Astrocyte (in vitro differentiated cells and primary cell): ENCODE measurements at regions not wholly inside any gene's neighbourhood (a gene's known extent, or its start where the extent isn't known, plus 50 kb on each side); places are given as distances from the start of the nearest gene placed in this dataset.

Experiments
- EZH2 ChIP-seq: IDR thresholded peaks from 2 replicates; pipeline ENCODE4 v1.6.1; 2012; ENCODE audit warnings: mild to moderate bottlenecking, low read length, inconsistent platforms; ENCODE audit not compliant: insufficient read depth
- TF ChIP-seq, protein P1 (sequence below): IDR thresholded peaks from 2 replicates; pipeline ENCODE4 v1.5.1; 2011; ENCODE audit warnings: low read depth, mild to moderate bottlenecking, inconsistent platforms, low read length, moderate library complexity; ENCODE audit not compliant: insufficient read depth

- TF ChIP-seq, protein P1, sequence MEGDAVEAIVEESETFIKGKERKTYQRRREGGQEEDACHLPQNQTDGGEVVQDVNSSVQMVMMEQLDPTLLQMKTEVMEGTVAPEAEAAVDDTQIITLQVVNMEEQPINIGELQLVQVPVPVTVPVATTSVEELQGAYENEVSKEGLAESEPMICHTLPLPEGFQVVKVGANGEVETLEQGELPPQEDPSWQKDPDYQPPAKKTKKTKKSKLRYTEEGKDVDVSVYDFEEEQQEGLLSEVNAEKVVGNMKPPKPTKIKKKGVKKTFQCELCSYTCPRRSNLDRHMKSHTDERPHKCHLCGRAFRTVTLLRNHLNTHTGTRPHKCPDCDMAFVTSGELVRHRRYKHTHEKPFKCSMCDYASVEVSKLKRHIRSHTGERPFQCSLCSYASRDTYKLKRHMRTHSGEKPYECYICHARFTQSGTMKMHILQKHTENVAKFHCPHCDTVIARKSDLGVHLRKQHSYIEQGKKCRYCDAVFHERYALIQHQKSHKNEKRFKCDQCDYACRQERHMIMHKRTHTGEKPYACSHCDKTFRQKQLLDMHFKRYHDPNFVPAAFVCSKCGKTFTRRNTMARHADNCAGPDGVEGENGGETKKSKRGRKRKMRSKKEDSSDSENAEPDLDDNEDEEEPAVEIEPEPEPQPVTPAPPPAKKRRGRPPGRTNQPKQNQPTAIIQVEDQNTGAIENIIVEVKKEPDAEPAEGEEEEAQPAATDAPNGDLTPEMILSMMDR: no peak
- TF ChIP-seq EZH2: no peak
Measured at GRCh38 chr10:124168581-124168980, 75.2 kb upstream of the CHST15 start.
